ENCODE measurements at regions not wholly inside any gene's neighbourhood (a gene's known extent, or its start where the extent isn't known, plus 50 kb on each side); places are given as distances from the start of the nearest gene placed in this dataset.
A peak's percentile ranks its signal among the peaks of the same experiment; 100 is the strongest.

GRCh38 chr6:165894171-165894825 is 231.3 kb upstream of the PDE10A start:
- no peak for ATAC-seq (replicated peaks)
- Mint-ChIP-seq H3K4me3 (no peak overlapping the region), H3K27me3 (peaks cover 9% of the 10 kb centered on the region), H3K27ac (no peak overlapping the region), H3K4me1 (no peaks in the 10 kb centered on the region), H3K9me3 (no peaks in the 10 kb centered on the region), H3K36me3 (ENCODE audit: low read depth) (no peaks in the 10 kb centered on the region)

- H3K4me1 Mint-ChIP-seq = no peaks in the 10 kb centered on the region
Observed at GRCh38 chr6:165893431-165893830, 230.4 kb upstream of the PDE10A start.

GRCh38 chr6:165891320-165891719 is 228.3 kb upstream of the PDE10A start:
- ATAC-seq (replicated peaks) = no peak
- no peaks in the 10 kb centered on the region for H3K4me1 Mint-ChIP-seq
- H3K27ac Mint-ChIP-seq = no peak overlapping the region
- peaks cover 3% of the 10 kb centered on the region for H3K27me3 Mint-ChIP-seq
- no peaks in the 10 kb centered on the region for H3K36me3 Mint-ChIP-seq (ENCODE audit: low read depth)
- H3K9me3 Mint-ChIP-seq = no peaks in the 10 kb centered on the region
- no peak overlapping the region for H3K4me3 Mint-ChIP-seq

More at GRCh38 chr6:165893431-165893830, 230.4 kb upstream of the PDE10A start:
- no peaks in the 10 kb centered on the region for H3K36me3 Mint-ChIP-seq (ENCODE audit: low read depth)
- no peak overlapping the region for H3K27ac Mint-ChIP-seq
- no peaks in the 10 kb centered on the region for H3K9me3 Mint-ChIP-seq
- ATAC-seq (replicated peaks) = no peak
- H3K27me3 Mint-ChIP-seq = peaks cover 4% of the 10 kb centered on the region
- H3K4me3 Mint-ChIP-seq = no peak overlapping the region

GRCh38 chr6:165890404-165890735 is 227.3 kb upstream of the PDE10A start:
- peaks cover 3% of the 10 kb centered on the region for H3K27me3 Mint-ChIP-seq
- no peak for ATAC-seq (replicated peaks)
- H3K9me3 Mint-ChIP-seq = no peaks in the 10 kb centered on the region

GRCh38 chr6:165889636-165890403 is 226.8 kb upstream of the PDE10A start:
- no peak for ATAC-seq (replicated peaks)
- Mint-ChIP-seq H3K4me3 (no peak overlapping the region), H3K9me3 (no peaks in the 10 kb centered on the region), H3K36me3 (ENCODE audit: low read depth) (no peaks in the 10 kb centered on the region), H3K27me3 (peaks cover 3% of the 10 kb centered on the region), H3K27ac (no peak overlapping the region), H3K4me1 (peaks cover 4% of the 10 kb centered on the region)

More at GRCh38 chr6:165890404-165890735, 227.3 kb upstream of the PDE10A start:
- H3K36me3 Mint-ChIP-seq (ENCODE audit: low read depth) = no peaks in the 10 kb centered on the region
- H3K27ac Mint-ChIP-seq = no peak overlapping the region
- H3K4me3 Mint-ChIP-seq = no peak overlapping the region
- H3K4me1 Mint-ChIP-seq = no peaks in the 10 kb centered on the region

- Mint-ChIP-seq H3K4me1 (peaks cover 8% of the 10 kb centered on the region), H3K9me3 (no peaks in the 10 kb centered on the region), H3K27ac (no peak overlapping the region), H3K4me3 (no peak overlapping the region), H3K36me3 (ENCODE audit: low read depth) (no peaks in the 10 kb centered on the region), H3K27me3 (peaks cover 6% of the 10 kb centered on the region)
- no peak for ATAC-seq (replicated peaks)
Observed at GRCh38 chr6:165886169-165886568, 223.1 kb upstream of the PDE10A start.

GRCh38 chr6:165884813-165885765 is 222.0 kb upstream of the PDE10A start:
- H3K27ac Mint-ChIP-seq = no peak overlapping the region
- H3K9me3 Mint-ChIP-seq = no peaks in the 10 kb centered on the region
- peak; percentile 74 for ATAC-seq (replicated peaks)
- H3K4me1 Mint-ChIP-seq = peaks cover 8% of the 10 kb centered on the region
- no peaks in the 10 kb centered on the region for H3K36me3 Mint-ChIP-seq (ENCODE audit: low read depth)
- H3K27me3 Mint-ChIP-seq = peaks cover 6% of the 10 kb centered on the region
- H3K4me3 Mint-ChIP-seq = peak overlapping the region; percentile 26

GRCh38 chr6:165883851-165884640 is 221.0 kb upstream of the PDE10A start:
- no peaks in the 10 kb centered on the region for H3K36me3 Mint-ChIP-seq (ENCODE audit: low read depth)
- peaks cover 6% of the 10 kb centered on the region for H3K27me3 Mint-ChIP-seq
- H3K4me1 Mint-ChIP-seq = peaks cover 8% of the 10 kb centered on the region
- H3K27ac Mint-ChIP-seq = no peak overlapping the region
- no peak for ATAC-seq (replicated peaks)
- H3K9me3 Mint-ChIP-seq = no peaks in the 10 kb centered on the region
- H3K4me3 Mint-ChIP-seq = no peak overlapping the region

GRCh38 chr6:165881806-165882205 is 218.8 kb upstream of the PDE10A start:
- Mint-ChIP-seq H3K36me3 (ENCODE audit: low read depth) (no peaks in the 10 kb centered on the region), H3K27me3 (peaks cover 13% of the 10 kb centered on the region), H3K27ac (no peak overlapping the region), H3K9me3 (no peaks in the 10 kb centered on the region), H3K4me1 (peaks cover 8% of the 10 kb centered on the region), H3K4me3 (no peak overlapping the region)
- ATAC-seq (replicated peaks) = no peak

- Mint-ChIP-seq H3K27ac (no peak overlapping the region), H3K4me3 (no peak overlapping the region), H3K36me3 (ENCODE audit: low read depth) (no peaks in the 10 kb centered on the region)
Observed at GRCh38 chr6:165880686-165881085, 217.6 kb upstream of the PDE10A start.

GRCh38 chr6:165877773-165878172 is 214.7 kb upstream of the PDE10A start:
- no peaks in the 10 kb centered on the region for H3K36me3 Mint-ChIP-seq (ENCODE audit: low read depth)
- H3K9me3 Mint-ChIP-seq = no peaks in the 10 kb centered on the region
- no peak overlapping the region for H3K4me3 Mint-ChIP-seq
- no peaks in the 10 kb centered on the region for H3K4me1 Mint-ChIP-seq
- ATAC-seq (replicated peaks) = no peak
- H3K27me3 Mint-ChIP-seq = peaks cover 23% of the 10 kb centered on the region
- H3K27ac Mint-ChIP-seq = no peak overlapping the region

More at GRCh38 chr6:165880686-165881085, 217.6 kb upstream of the PDE10A start:
- no peaks in the 10 kb centered on the region for H3K9me3 Mint-ChIP-seq
- peaks cover 8% of the 10 kb centered on the region for H3K4me1 Mint-ChIP-seq
- peaks cover 16% of the 10 kb centered on the region for H3K27me3 Mint-ChIP-seq
- no peak for ATAC-seq (replicated peaks)

GRCh38 chr6:165877192-165877591 is 214.2 kb upstream of the PDE10A start:
- no peaks in the 10 kb centered on the region for H3K4me1 Mint-ChIP-seq

GRCh38 chr6:165876588-165876987 is 213.5 kb upstream of the PDE10A start:
- Mint-ChIP-seq H3K9me3 (no peaks in the 10 kb centered on the region), H3K4me3 (no peak overlapping the region), H3K27me3 (peaks cover 18% of the 10 kb centered on the region), H3K4me1 (no peaks in the 10 kb centered on the region), H3K27ac (no peak overlapping the region), H3K36me3 (ENCODE audit: low read depth) (no peaks in the 10 kb centered on the region)
- ATAC-seq (replicated peaks) = no peak

More at GRCh38 chr6:165877192-165877591, 214.2 kb upstream of the PDE10A start:
- no peak overlapping the region for H3K27ac Mint-ChIP-seq
- H3K9me3 Mint-ChIP-seq = no peaks in the 10 kb centered on the region
- H3K36me3 Mint-ChIP-seq (ENCODE audit: low read depth) = no peaks in the 10 kb centered on the region
- H3K27me3 Mint-ChIP-seq = peaks cover 23% of the 10 kb centered on the region
- H3K4me3 Mint-ChIP-seq = no peak overlapping the region
- ATAC-seq (replicated peaks) = no peak

GRCh38 chr6:165875946-165876345 is 212.9 kb upstream of the PDE10A start:
- H3K27me3 Mint-ChIP-seq = peaks cover 17% of the 10 kb centered on the region
- no peak overlapping the region for H3K4me3 Mint-ChIP-seq
- no peak for ATAC-seq (replicated peaks)
- H3K4me1 Mint-ChIP-seq = no peaks in the 10 kb centered on the region
- no peak overlapping the region for H3K27ac Mint-ChIP-seq
- H3K9me3 Mint-ChIP-seq = no peaks in the 10 kb centered on the region
- no peaks in the 10 kb centered on the region for H3K36me3 Mint-ChIP-seq (ENCODE audit: low read depth)

Data from activated T-helper 17 cell treated with anti-CD3 and anti-CD28 coated beads, Interleukin-2, amount 50 U/mL, for 72 hours (primary cell).